Endometrium (tissue), 2 donors: ENCODE measurements at regions not wholly inside any gene's neighbourhood (a gene's known extent, or its start where the extent isn't known, plus 50 kb on each side); places are given as distances from the start of the nearest gene placed in this dataset.

Experiments
- FAIRE-seq: peaks from 2 replicates; lab custom pipeline; 2012; peaks lifted over from hg19 to GRCh38; lab: Jason Lieb, UNC
- donor health status: control.
- donor health status: control.

- FAIRE-seq = no peak
Observed at GRCh38 chr18:64318547-64318946, 169.7 kb upstream of the LINC00305 start.

GRCh38 chr18:64311859-64312258 lies 163.0 kb upstream of the LINC00305 start:
- FAIRE-seq = no peak

GRCh38 chr18:64295839-64296238 lies 147.0 kb upstream of the LINC00305 start:
- no peak for FAIRE-seq

GRCh38 chr18:64294967-64295366 lies 146.1 kb upstream of the LINC00305 start:
- FAIRE-seq = no peak

- no peak for FAIRE-seq
Observed at GRCh38 chr18:64288432-64288831, 139.5 kb upstream of the LINC00305 start.

- FAIRE-seq = no peak
Observed at GRCh38 chr18:64287926-64288325, 139.0 kb upstream of the LINC00305 start.

GRCh38 chr18:64283059-64283458 lies 134.2 kb upstream of the LINC00305 start:
- FAIRE-seq = peak; percentile 37

GRCh38 chr18:64278026-64278425 lies 129.1 kb upstream of the LINC00305 start:
- no peak for FAIRE-seq

GRCh38 chr18:64276311-64277090 lies 127.6 kb upstream of the LINC00305 start:
- no peak for FAIRE-seq

- no peak for FAIRE-seq
Observed at GRCh38 chr18:64275593-64276300, 126.9 kb upstream of the LINC00305 start.

GRCh38 chr18:64273724-64274123 lies 124.8 kb upstream of the LINC00305 start:
- no peak for FAIRE-seq

- no peak for FAIRE-seq
Observed at GRCh38 chr18:64271975-64272659, 123.2 kb upstream of the LINC00305 start.

GRCh38 chr18:64271246-64271645 lies 122.4 kb upstream of the LINC00305 start:
- no peak for FAIRE-seq

GRCh38 chr18:64270608-64271007 lies 121.7 kb upstream of the LINC00305 start:
- FAIRE-seq = no peak

GRCh38 chr18:64270121-64270520 lies 121.2 kb upstream of the LINC00305 start:
- no peak for FAIRE-seq

GRCh38 chr18:64264171-64264570 lies 115.3 kb upstream of the LINC00305 start:
- no peak for FAIRE-seq

GRCh38 chr18:64260810-64261209 lies 111.9 kb upstream of the LINC00305 start:
- no peak for FAIRE-seq

- FAIRE-seq = no peak
Observed at GRCh38 chr18:64259871-64260270, 111.0 kb upstream of the LINC00305 start.

GRCh38 chr18:64258111-64258650 lies 109.3 kb upstream of the LINC00305 start:
- FAIRE-seq = no peak

- FAIRE-seq = no peak
Observed at GRCh38 chr18:64254399-64255093, 105.7 kb upstream of the LINC00305 start.

GRCh38 chr18:64253873-64254272 lies 105.0 kb upstream of the LINC00305 start:
- FAIRE-seq = no peak

- FAIRE-seq = no peak
Observed at GRCh38 chr18:64253222-64253621, 104.3 kb upstream of the LINC00305 start.
